ENCODE measurements at regions not wholly inside any gene's neighbourhood (a gene's known extent, or its start where the extent isn't known, plus 50 kb on each side); places are given as distances from the start of the nearest gene placed in this dataset.

- no peaks in the 10 kb centered on the region for H3K9me3 ChIP-seq (ENCODE audit: low read length)
- H3K4me2 ChIP-seq (ENCODE audit: low read length) = no peak overlapping the region
- no peaks in the 10 kb centered on the region for H3K79me2 ChIP-seq (ENCODE audit: low read length)
- ATAC-seq = no peak
- H3F3A ChIP-seq (ENCODE audit: low read length, unreplicated experiment) = no peaks in the 10 kb centered on the region
- BruUV-seq (replicated peaks) = no TSS peak
- no peaks in the 10 kb centered on the region for H4K20me1 ChIP-seq (ENCODE audit: low read length)
- H3K27me3 ChIP-seq (ENCODE audit: low read length) = no peaks in the 10 kb centered on the region
- DNase-seq = no peak
- no peak overlapping the region for H2AFZ ChIP-seq (ENCODE audit: low read length)
- H3K27ac ChIP-seq (ENCODE audit: low read length) = no peak overlapping the region
- H3K36me3 ChIP-seq (ENCODE audit: low read depth, low read length) = no peaks in the 10 kb centered on the region
- intact Hi-C loops (cut with micrococcal nuclease) = no loop called here
- CTCF ChIA-PET = no interaction called here
- TF ChIP-seq CTCF (conservative IDR thresholded peaks at IDR 0.05; ENCODE audit: low read depth, low read length) (no peak), EZH2phosphoT487 (IDR thresholded peaks at IDR 0.05; ENCODE audit: borderline replicate concordance, low read length) (no peak), EZH2 (IDR thresholded peaks at IDR 0.05; ENCODE audit: low read length, unreplicated experiment) (no peak)
- H3K4me1 ChIP-seq (ENCODE audit: insufficient read depth, low read length) = 0 out of 2 replicates have a peak, but pooled peaks cover 8% of the 10 kb centered on the region
- H3K9ac ChIP-seq (ENCODE audit: low read length) = no peak overlapping the region
- no peak overlapping the region for H3K4me3 ChIP-seq (ENCODE audit: low read length)
- no peaks in the 10 kb centered on the region for H3K9me2 ChIP-seq (replicated peaks; ENCODE audit: low read length)
- POLR2A ChIA-PET (ENCODE audit: unreplicated experiment) = no interaction called here
These were observed 362.9 kb upstream of the ZNF608 start for GRCh38 chr5:125109293-125109692.

- TF ChIP-seq CTCF (conservative IDR thresholded peaks at IDR 0.05; ENCODE audit: low read depth, low read length) = no peak
- no peak for TF ChIP-seq EZH2phosphoT487 (IDR thresholded peaks at IDR 0.05; ENCODE audit: borderline replicate concordance, low read length)
- TF ChIP-seq EZH2 (IDR thresholded peaks at IDR 0.05; ENCODE audit: low read length, unreplicated experiment) = no peak
- ATAC-seq (no peak), DNase-seq (no peak)
- Histone ChIP-seq H3K4me2 (ENCODE audit: low read length) (no peak overlapping the region), H4K20me1 (ENCODE audit: low read length) (no peaks in the 10 kb centered on the region), H3K9me2 (replicated peaks; ENCODE audit: low read length) (no peaks in the 10 kb centered on the region), H3K27me3 (ENCODE audit: low read length) (no peaks in the 10 kb centered on the region), H2AFZ (ENCODE audit: low read length) (no peak overlapping the region), H3K36me3 (ENCODE audit: low read depth, low read length) (no peaks in the 10 kb centered on the region), H3K9me3 (ENCODE audit: low read length) (no peaks in the 10 kb centered on the region), H3K79me2 (ENCODE audit: low read length) (no peaks in the 10 kb centered on the region), H3K4me1 (ENCODE audit: insufficient read depth, low read length) (0 out of 2 replicates have a peak, but pooled peaks cover 8% of the 10 kb centered on the region), H3K27ac (ENCODE audit: low read length) (no peak overlapping the region), H3K9ac (ENCODE audit: low read length) (no peak overlapping the region), H3K4me3 (ENCODE audit: low read length) (no peak overlapping the region), H3F3A (ENCODE audit: low read length, unreplicated experiment) (no peaks in the 10 kb centered on the region)
- CTCF ChIA-PET = no interaction called here
- intact Hi-C loops (cut with micrococcal nuclease) = no loop called here
- POLR2A ChIA-PET (ENCODE audit: unreplicated experiment) = no interaction called here
- no TSS peak for BruUV-seq (replicated peaks)
These were observed 363.4 kb upstream of the ZNF608 start for GRCh38 chr5:125109816-125110215.

GRCh38 chr5:125112196-125112595 is 365.8 kb upstream of the ZNF608 start:
- no peak overlapping the region for H3K27ac ChIP-seq (ENCODE audit: low read length)

More at GRCh38 chr5:125112196-125112595, 365.8 kb upstream of the ZNF608 start:
- TF ChIP-seq EZH2 (IDR thresholded peaks at IDR 0.05; ENCODE audit: low read length, unreplicated experiment) = no peak
- ChIA-PET POLR2A (ENCODE audit: unreplicated experiment) (no interaction called here), CTCF (no interaction called here)
- no peaks in the 10 kb centered on the region for H3K36me3 ChIP-seq (ENCODE audit: low read depth, low read length)
- no peaks in the 10 kb centered on the region for H3K27me3 ChIP-seq (ENCODE audit: low read length)
- no peaks in the 10 kb centered on the region for H3K79me2 ChIP-seq (ENCODE audit: low read length)
- no peaks in the 10 kb centered on the region for H3K9me2 ChIP-seq (replicated peaks; ENCODE audit: low read length)
- ATAC-seq (peak; percentile 56), DNase-seq (peak; percentile 34)
- no peak overlapping the region for H3K4me3 ChIP-seq (ENCODE audit: low read length)
- H3K9me3 ChIP-seq (ENCODE audit: low read length) = no peaks in the 10 kb centered on the region
- intact Hi-C loops (cut with micrococcal nuclease) = no loop called here
- no peak overlapping the region for H2AFZ ChIP-seq (ENCODE audit: low read length)
- no peak overlapping the region for H3K4me2 ChIP-seq (ENCODE audit: low read length)
- BruUV-seq (replicated peaks) = no TSS peak
- H4K20me1 ChIP-seq (ENCODE audit: low read length) = no peaks in the 10 kb centered on the region
- H3K4me1 ChIP-seq (ENCODE audit: insufficient read depth, low read length) = 0 out of 2 replicates have a peak, but pooled peaks cover 8% of the 10 kb centered on the region
- H3F3A ChIP-seq (ENCODE audit: low read length, unreplicated experiment) = no peaks in the 10 kb centered on the region
- H3K9ac ChIP-seq (ENCODE audit: low read length) = no peak overlapping the region
